ENCODE measurements at regions not wholly inside any gene's neighbourhood (a gene's known extent, or its start where the extent isn't known, plus 50 kb on each side); places are given as distances from the start of the nearest gene placed in this dataset.

- Histone ChIP-seq H3K4me3 (ENCODE audit: low read depth in 2 of 2, low read length in 1 of 2) (no peak overlapping the region), H3K36me3 (replicated peaks in 1 of 2; ENCODE audit: control insufficient read depth in 1 of 2, insufficient read depth in 2 of 2, low read length in 1 of 2) (no peaks in the 10 kb centered on the region), H3K9me2 (no peaks in the 10 kb centered on the region), H3K27ac (ENCODE audit: low read depth in 2 of 2, low read length in 1 of 2) (no peak overlapping the region), H3K4me1 (ENCODE audit: control insufficient read depth in 1 of 2, insufficient read depth in 2 of 2, low read depth in 1 of 2, low read length in 1 of 2) (no peaks in the 10 kb centered on the region), H3K79me2 (ENCODE audit: insufficient read depth) (no peaks in the 10 kb centered on the region), H3K4me2 (no peak overlapping the region), H2AFZ (ENCODE audit: low read depth) (no peak overlapping the region), H3K9me3 (no peaks in the 10 kb centered on the region), H3K9ac (no peak overlapping the region), H3K27me3 (ENCODE audit: insufficient read depth) (no peaks in the 10 kb centered on the region), H3F3A (replicated peaks; ENCODE audit: insufficient read depth) (no peaks in the 10 kb centered on the region), H4K20me1 (ENCODE audit: insufficient read depth) (no peaks in the 10 kb centered on the region)
- POLR2A ChIA-PET, result no interaction called here
- DNase-seq, result no peak
- CTCF ChIA-PET, result no interaction called here
- no peak for TF ChIP-seq ZBTB33 (IDR thresholded peaks at IDR 0.05; ENCODE audit: borderline replicate concordance, low read depth)
- TF ChIP-seq FOXM1 (IDR thresholded peaks at IDR 0.05; ENCODE audit: low read depth), result no peak
- no peak for TF ChIP-seq JUND (IDR thresholded peaks at IDR 0.05)
- no peak for TF ChIP-seq NRF1 (IDR thresholded peaks at IDR 0.05; ENCODE audit: low read depth, low read length)
- no peak for TF ChIP-seq RAD21 (IDR thresholded peaks at IDR 0.05; ENCODE audit: low read length)
- no peak for TF ChIP-seq RCOR1 (IDR thresholded peaks at IDR 0.05; ENCODE audit: low read length)
- TF ChIP-seq FOXJ3 (CRISPR knock-in tag; IDR thresholded peaks at IDR 0.05), result no peak
- TF ChIP-seq FOSL2 (IDR thresholded peaks at IDR 0.05; ENCODE audit: borderline replicate concordance, low read depth), result no peak
- no peak for TF ChIP-seq TAF1 (IDR thresholded peaks at IDR 0.05; ENCODE audit: borderline replicate concordance, low read depth, low read length)
- TF ChIP-seq TEAD4 (IDR thresholded peaks at IDR 0.05; ENCODE audit: borderline replicate concordance, insufficient read depth), result no peak
- no peak for TF ChIP-seq IRF3 (IDR thresholded peaks at IDR 0.05; ENCODE audit: low read depth, low read length)
- TF ChIP-seq REST (IDR thresholded peaks at IDR 0.05; ENCODE audit: low read depth, low read length), result no peak
- no peak for TF ChIP-seq RXRA (IDR thresholded peaks at IDR 0.05; ENCODE audit: borderline replicate concordance, low read depth)
- TF ChIP-seq GATA2 (CRISPR knock-in tag; IDR thresholded peaks at IDR 0.05), result no peak
- TF ChIP-seq POLR2AphosphoS5 (IDR thresholded peaks at IDR 0.05; ENCODE audit: low read depth, low read length), result no peak
- TF ChIP-seq USF1 (IDR thresholded peaks at IDR 0.05; ENCODE audit: borderline replicate concordance, low read depth), result no peak
- TF ChIP-seq PBX3 (IDR thresholded peaks at IDR 0.05), result no peak
- TF ChIP-seq YY1 (IDR thresholded peaks at IDR 0.05; ENCODE audit: low read depth), result no peak
- no peak for TF ChIP-seq TCF12 (IDR thresholded peaks at IDR 0.05)
- WGBS (ENCODE audit: low lambda C conversion rate), result 77% methylated on average over 8 of the region's 13 CpGs
These were observed 1120.0 kb upstream of the ATXN8OS start for GRCh38 chr13:68987585-68987984.

All from SK-N-SH (cell line).